ENCODE measurements at regions not wholly inside any gene's neighbourhood (a gene's known extent, or its start where the extent isn't known, plus 50 kb on each side); places are given as distances from the start of the nearest gene placed in this dataset.

DNA sequence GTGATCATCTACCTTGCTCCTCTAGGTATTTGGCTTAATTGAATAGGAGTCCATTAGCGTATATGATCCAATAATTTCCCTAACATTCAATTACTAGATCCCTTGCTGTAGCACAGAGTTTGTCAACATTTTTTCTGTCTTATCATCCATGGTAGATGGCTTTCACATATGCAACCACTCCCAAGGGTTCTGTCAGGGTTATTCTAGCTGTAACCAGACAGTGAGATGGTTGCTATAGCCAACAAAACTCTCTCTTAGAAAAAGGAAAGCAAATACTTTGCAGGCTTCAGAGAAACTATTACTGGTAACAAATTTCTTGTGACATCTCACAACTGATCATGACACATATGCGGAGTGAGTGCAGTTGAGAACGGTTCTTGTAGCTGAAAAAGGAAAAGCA, 96.2 kb upstream of the EFNA5 start:
- DNase-seq (ENCODE audit: low read depth), result no peak
- no peak overlapping the region for H3K4me3 ChIP-seq (replicated peaks; ENCODE audit: low read depth, low read length)
- TF ChIP-seq CTCF (IDR thresholded peaks at IDR 0.05; ENCODE audit: low read length, missing control alignments), result no peak

GRCh38 chr5:107766439-107766838, 95.7 kb upstream of the EFNA5 start:
- DNase-seq (ENCODE audit: low read depth), result no peak
- H3K4me3 ChIP-seq (replicated peaks; ENCODE audit: low read depth, low read length), result no peak overlapping the region

DNA sequence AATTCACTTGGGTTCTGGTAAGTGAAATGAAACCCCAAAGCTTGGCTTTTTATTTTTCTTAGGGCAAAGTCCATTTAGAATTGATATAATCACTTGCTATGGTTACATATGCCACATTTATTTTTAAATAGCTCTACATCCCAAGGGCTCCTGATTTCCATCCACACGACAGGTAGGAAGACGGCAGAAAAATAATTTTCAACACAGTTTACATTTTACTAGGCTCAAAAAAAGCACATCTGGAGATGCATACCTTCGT, 95.0 kb upstream of the EFNA5 start:
- no peak for DNase-seq (ENCODE audit: low read depth)
- H3K4me3 ChIP-seq (replicated peaks; ENCODE audit: low read depth, low read length), result no peak overlapping the region
- TF ChIP-seq CTCF (IDR thresholded peaks at IDR 0.05; ENCODE audit: low read length, missing control alignments), result no peak

More at GRCh38 chr5:107766439-107766838, 95.7 kb upstream of the EFNA5 start:
- no peak for TF ChIP-seq CTCF (IDR thresholded peaks at IDR 0.05; ENCODE audit: low read length, missing control alignments)

GRCh38 chr5:107764976-107765804, 94.5 kb upstream of the EFNA5 start:
- H3K4me3 ChIP-seq (replicated peaks; ENCODE audit: low read depth, low read length), result no peak overlapping the region
- DNase-seq (ENCODE audit: low read depth), result no peak
- TF ChIP-seq CTCF (IDR thresholded peaks at IDR 0.05; ENCODE audit: low read length, missing control alignments), result no peak

GRCh38 chr5:107764282-107764681, 93.5 kb upstream of the EFNA5 start:
- no peak for DNase-seq (ENCODE audit: low read depth)
- no peak overlapping the region for H3K4me3 ChIP-seq (replicated peaks; ENCODE audit: low read depth, low read length)
- TF ChIP-seq CTCF (IDR thresholded peaks at IDR 0.05; ENCODE audit: low read length, missing control alignments), result no peak

DNA sequence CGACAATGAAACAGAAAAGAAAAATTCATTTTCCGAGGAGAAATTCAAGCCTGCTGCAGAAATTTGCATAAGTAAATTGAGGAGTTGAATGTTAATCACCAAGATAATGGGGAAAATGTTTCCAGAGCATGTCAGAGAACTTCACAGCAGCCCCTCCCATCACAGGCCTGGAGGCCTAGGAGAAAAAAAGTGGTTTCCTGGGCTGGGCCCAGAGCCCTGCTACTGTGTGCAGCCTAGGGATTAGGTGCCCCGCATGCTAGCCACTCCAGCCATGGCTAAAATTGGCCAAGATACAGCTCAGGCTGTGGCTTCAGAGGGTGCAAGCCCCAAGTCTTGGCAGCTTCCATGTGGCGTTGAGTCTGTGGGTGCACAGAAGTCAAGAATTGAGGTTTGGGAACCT, 82.7 kb upstream of the EFNA5 start:
- no peak for DNase-seq (ENCODE audit: low read depth)
- TF ChIP-seq CTCF (IDR thresholded peaks at IDR 0.05; ENCODE audit: low read length, missing control alignments), result no peak
- H3K4me3 ChIP-seq (replicated peaks; ENCODE audit: low read depth, low read length), result no peak overlapping the region
